ENCODE measurements at regions not wholly inside any gene's neighbourhood (a gene's known extent, or its start where the extent isn't known, plus 50 kb on each side); places are given as distances from the start of the nearest gene placed in this dataset.

DNA sequence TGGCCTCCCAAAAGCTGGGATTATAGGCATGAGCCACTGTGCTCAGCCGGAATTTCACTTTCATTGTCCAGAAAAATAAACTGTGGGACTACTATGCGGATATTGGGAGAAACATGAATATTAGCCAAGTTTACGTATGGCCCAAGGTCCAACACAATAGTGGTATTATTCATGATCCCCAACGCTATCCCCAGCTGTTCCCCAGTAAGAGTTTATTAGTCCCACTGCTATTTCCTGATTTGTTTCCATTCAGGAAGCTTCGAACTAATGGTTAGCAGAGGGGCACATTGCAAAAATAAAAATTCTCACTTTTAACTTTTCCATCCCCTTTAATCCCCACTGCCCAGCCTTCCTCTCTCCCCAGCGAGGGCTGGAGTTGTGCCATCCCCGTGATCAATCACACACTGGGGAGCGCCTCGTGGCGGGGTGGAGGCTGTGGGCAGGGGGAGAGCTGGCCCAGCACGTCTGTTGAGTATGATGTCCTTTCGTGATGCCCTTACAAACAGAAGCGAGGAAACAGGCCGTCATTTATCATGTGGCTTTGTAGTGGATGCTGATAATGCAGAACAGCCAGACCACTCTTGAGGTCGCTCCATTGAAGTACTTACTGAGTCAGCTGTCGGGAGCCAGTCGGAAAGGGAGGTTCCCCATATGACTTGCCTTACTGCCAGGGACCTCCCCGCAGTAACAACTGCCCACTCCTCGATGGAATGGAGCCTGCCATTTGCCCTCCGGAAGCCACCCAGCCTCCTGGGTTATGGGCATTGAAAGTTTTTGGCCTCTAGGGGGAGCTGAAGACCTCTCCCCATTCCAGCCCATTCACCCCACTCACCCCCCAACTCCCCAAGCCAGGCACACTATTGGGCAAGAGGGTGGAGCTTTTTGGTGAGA, 117.0 kb downstream of the KDR start:
- Histone ChIP-seq H4K20me1 (ENCODE audit: insufficient read depth, low read length) (no peaks in the 10 kb centered on the region), H2AFZ (ENCODE audit: low read depth, low read length) (no peak overlapping the region), H3K4me2 (ENCODE audit: insufficient read depth, low read length) (no peak overlapping the region), H3K27ac (ENCODE audit: low read length) (no peak overlapping the region), H3K79me2 (ENCODE audit: insufficient read depth, low read length) (no peaks in the 10 kb centered on the region), H3K27me3 (ENCODE audit: insufficient read depth, low read length, poor library complexity) (no peaks in the 10 kb centered on the region), H3K4me3 (ENCODE audit: low read depth in 1 of 2, low read length in 2 of 2) (no peak overlapping the region), H3K9me3 (ENCODE audit: insufficient read depth, low read length, severe bottlenecking) (no peaks in the 10 kb centered on the region), H3K9ac (ENCODE audit: low read depth, low read length) (no peak overlapping the region), H3K4me1 (ENCODE audit: insufficient read depth, low read length) (no peaks in the 10 kb centered on the region), H3K36me3 (ENCODE audit: insufficient read depth, low read length) (no peaks in the 10 kb centered on the region)
- DNase-seq (no peak), ATAC-seq (ENCODE audit: insufficient read depth, low read depth) (no peak)
- TF ChIP-seq EZH2 (IDR thresholded peaks at IDR 0.05; ENCODE audit: borderline replicate concordance, low read depth, low read length, severe bottlenecking) = no peak
- TF ChIP-seq, protein P1, sequence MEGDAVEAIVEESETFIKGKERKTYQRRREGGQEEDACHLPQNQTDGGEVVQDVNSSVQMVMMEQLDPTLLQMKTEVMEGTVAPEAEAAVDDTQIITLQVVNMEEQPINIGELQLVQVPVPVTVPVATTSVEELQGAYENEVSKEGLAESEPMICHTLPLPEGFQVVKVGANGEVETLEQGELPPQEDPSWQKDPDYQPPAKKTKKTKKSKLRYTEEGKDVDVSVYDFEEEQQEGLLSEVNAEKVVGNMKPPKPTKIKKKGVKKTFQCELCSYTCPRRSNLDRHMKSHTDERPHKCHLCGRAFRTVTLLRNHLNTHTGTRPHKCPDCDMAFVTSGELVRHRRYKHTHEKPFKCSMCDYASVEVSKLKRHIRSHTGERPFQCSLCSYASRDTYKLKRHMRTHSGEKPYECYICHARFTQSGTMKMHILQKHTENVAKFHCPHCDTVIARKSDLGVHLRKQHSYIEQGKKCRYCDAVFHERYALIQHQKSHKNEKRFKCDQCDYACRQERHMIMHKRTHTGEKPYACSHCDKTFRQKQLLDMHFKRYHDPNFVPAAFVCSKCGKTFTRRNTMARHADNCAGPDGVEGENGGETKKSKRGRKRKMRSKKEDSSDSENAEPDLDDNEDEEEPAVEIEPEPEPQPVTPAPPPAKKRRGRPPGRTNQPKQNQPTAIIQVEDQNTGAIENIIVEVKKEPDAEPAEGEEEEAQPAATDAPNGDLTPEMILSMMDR (IDR thresholded peaks at IDR 0.05; ENCODE audit: borderline replicate concordance, extremely low read depth, low read length, poor library complexity, severe bottlenecking) = peak; percentile 39

DNA sequence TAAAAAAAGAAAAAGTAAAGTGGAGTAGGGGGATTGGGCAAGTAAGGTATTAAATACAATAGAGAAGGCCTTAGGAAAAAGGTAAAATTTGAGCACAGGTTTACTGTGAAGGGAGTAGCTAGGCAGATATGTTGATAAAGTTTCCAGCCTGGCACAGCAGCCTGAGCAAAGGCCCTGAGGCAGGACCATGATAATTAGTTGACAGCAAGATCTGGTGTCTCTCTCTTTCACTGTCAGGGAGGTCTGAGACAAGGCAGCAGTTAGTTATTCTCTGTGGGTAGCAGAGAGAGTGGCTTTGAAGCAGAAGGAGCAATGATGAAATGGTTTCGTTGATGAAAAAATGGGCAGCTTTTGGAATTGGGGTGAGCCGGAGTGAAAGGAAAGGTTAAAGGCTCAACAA, 119.5 kb downstream of the KDR start:
- ATAC-seq (ENCODE audit: insufficient read depth, low read depth) (no peak), DNase-seq (no peak)
- H3K4me1 ChIP-seq (ENCODE audit: insufficient read depth, low read length) = no peaks in the 10 kb centered on the region
- H4K20me1 ChIP-seq (ENCODE audit: insufficient read depth, low read length) = no peaks in the 10 kb centered on the region
- no peak overlapping the region for H3K9ac ChIP-seq (ENCODE audit: low read depth, low read length)
- no peak overlapping the region for H2AFZ ChIP-seq (ENCODE audit: low read depth, low read length)
- H3K79me2 ChIP-seq (ENCODE audit: insufficient read depth, low read length) = no peaks in the 10 kb centered on the region
- no peak overlapping the region for H3K4me3 ChIP-seq (ENCODE audit: low read depth in 1 of 2, low read length in 2 of 2)
- no peaks in the 10 kb centered on the region for H3K27me3 ChIP-seq (ENCODE audit: insufficient read depth, low read length, poor library complexity)
- no peaks in the 10 kb centered on the region for H3K9me3 ChIP-seq (ENCODE audit: insufficient read depth, low read length, severe bottlenecking)
- TF ChIP-seq, protein P1 (IDR thresholded peaks at IDR 0.05; ENCODE audit: borderline replicate concordance, extremely low read depth, low read length, poor library complexity, severe bottlenecking) = no peak
- no peak for TF ChIP-seq EZH2 (IDR thresholded peaks at IDR 0.05; ENCODE audit: borderline replicate concordance, low read depth, low read length, severe bottlenecking)
- no peaks in the 10 kb centered on the region for H3K36me3 ChIP-seq (ENCODE audit: insufficient read depth, low read length)
- no peak overlapping the region for H3K4me2 ChIP-seq (ENCODE audit: insufficient read depth, low read length)
- H3K27ac ChIP-seq (ENCODE audit: low read length) = no peak overlapping the region

DNA sequence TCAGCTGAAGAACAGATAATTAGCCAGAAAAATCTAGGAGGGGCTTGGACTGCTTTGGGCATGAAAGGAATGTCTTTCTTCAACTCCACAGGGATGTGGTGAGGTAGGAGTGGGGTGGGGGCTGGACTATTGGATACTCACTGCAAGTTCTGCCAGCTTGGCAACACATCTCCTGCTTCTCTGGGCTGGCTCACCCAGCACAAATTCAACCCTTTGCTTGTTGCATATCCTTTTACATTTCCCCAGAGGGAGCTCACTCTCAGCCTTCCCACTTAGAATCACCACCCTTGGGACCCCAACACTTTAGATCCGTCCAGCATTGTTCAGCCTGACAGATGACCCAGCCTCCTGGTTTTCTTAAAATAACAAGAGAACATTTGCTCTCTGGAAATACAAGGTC, 120.6 kb downstream of the KDR start:
- Histone ChIP-seq H3K4me3 (ENCODE audit: low read depth in 1 of 2, low read length in 2 of 2) (no peak overlapping the region), H3K27me3 (ENCODE audit: insufficient read depth, low read length, poor library complexity) (no peaks in the 10 kb centered on the region), H3K4me2 (ENCODE audit: insufficient read depth, low read length) (no peak overlapping the region), H2AFZ (ENCODE audit: low read depth, low read length) (no peak overlapping the region), H3K9ac (ENCODE audit: low read depth, low read length) (no peak overlapping the region), H3K9me3 (ENCODE audit: insufficient read depth, low read length, severe bottlenecking) (no peaks in the 10 kb centered on the region), H3K4me1 (ENCODE audit: insufficient read depth, low read length) (no peaks in the 10 kb centered on the region), H4K20me1 (ENCODE audit: insufficient read depth, low read length) (no peaks in the 10 kb centered on the region), H3K27ac (ENCODE audit: low read length) (no peak overlapping the region), H3K79me2 (ENCODE audit: insufficient read depth, low read length) (no peaks in the 10 kb centered on the region), H3K36me3 (ENCODE audit: insufficient read depth, low read length) (no peaks in the 10 kb centered on the region)
- no peak for TF ChIP-seq EZH2 (IDR thresholded peaks at IDR 0.05; ENCODE audit: borderline replicate concordance, low read depth, low read length, severe bottlenecking)
- TF ChIP-seq, protein P1 (IDR thresholded peaks at IDR 0.05; ENCODE audit: borderline replicate concordance, extremely low read depth, low read length, poor library complexity, severe bottlenecking) = no peak
- no peak for DNase-seq
- no peak for ATAC-seq (ENCODE audit: insufficient read depth, low read depth)
